ENCODE measurements at regions not wholly inside any gene's neighbourhood (a gene's known extent, or its start where the extent isn't known, plus 50 kb on each side); places are given as distances from the start of the nearest gene placed in this dataset.

DNA sequence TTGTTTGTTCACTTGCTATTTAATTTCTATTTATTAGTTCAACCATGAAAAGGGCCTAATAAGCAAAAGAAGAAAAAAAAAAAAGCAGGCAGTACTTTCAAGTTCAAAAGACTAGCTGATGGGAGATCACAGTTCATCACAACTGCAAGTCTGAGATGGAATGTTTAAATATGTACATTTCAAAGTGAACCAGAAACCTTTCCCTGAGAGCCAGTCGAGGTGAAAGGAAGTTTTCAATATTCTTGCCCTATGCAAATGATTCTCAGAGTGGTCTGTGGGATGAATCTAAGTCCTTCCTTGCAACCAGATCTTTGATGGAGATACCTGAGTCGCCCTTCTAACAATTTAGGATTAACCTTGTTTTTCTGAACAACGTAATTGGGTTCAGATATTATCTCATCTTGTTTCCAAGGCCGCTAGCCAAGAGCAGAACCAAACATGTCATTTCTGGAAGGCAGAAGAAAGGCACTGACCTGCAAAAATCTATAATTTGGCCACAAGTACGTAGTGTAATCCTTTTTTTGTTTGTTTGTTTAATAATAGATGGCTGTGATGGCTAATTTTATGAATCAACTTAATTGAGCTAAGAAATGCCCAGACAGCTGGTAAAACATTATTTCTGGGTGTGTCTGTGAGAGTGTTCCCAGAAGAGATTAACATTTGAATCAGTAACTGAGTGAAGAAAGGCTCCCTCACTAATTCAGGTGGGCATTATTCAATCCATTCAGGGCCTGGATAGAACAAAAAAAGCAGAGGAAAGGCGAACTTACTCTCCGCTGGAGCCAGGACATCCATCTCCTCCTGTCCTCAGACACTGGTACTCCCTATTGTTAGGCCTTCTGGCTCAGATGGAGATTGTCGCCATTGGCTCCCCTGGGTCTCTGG lies 171.1 kb upstream of the TMPO start:
- no peak for DNase-seq (ENCODE audit: low read depth in 2 of 2)

- no peak for DNase-seq (ENCODE audit: low read depth in 2 of 2)
Observed at GRCh38 chr12:98345308-98345876, 170.0 kb upstream of the TMPO start.

GRCh38 chr12:98351089-98351488 lies 164.3 kb upstream of the TMPO start:
- DNase-seq (ENCODE audit: low read depth in 2 of 2) = no peak

DNA sequence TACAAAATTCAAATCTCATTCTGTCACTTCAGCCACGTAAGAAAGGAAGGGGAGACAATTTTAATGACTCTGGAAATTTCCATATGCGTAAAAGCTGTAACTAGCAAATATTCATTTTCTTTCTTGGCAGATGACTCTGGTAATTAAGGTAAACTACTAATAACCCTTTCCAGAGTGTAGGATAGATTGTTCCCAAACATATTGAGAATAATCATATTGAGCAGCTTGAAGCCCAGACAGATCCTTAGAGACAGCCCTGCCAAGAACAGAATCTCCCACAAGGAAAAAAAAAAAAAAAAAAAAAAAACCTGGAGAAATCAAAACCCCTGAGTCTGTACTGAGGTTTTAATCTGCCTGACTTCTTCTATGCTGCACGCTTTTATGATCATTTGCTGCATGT lies 163.6 kb upstream of the TMPO start:
- DNase-seq (ENCODE audit: low read depth in 2 of 2) = no peak

DNA sequence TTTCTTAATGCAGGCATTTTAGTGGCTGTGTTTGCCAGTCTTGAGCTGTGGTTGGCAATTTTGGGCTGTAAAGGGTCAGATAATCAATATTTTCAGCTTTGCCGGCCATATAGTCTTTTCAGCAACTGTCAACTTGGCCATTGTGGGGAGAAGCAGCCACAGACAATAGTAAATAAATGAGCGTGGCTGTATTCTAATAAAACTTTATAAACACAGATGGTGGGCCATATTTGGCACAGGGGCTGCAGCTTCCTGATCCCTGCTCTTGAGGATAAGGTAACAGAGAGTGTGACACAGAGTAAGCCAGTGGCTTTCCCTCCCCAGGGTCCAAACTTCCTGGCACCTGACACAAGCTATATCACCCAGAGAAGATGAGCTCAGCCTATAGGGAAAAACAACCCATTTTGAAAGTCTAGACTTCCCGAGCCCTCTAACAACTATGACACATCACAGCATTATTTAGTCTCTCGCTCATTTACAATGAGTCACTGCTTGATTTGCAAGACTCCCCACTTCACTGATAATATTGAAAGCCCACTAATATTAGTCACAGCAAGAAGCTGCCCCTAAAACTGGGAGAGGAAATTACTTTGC lies 163.1 kb upstream of the TMPO start:
- DNase-seq (ENCODE audit: low read depth in 2 of 2) = peak; percentile 36 to 76

DNA sequence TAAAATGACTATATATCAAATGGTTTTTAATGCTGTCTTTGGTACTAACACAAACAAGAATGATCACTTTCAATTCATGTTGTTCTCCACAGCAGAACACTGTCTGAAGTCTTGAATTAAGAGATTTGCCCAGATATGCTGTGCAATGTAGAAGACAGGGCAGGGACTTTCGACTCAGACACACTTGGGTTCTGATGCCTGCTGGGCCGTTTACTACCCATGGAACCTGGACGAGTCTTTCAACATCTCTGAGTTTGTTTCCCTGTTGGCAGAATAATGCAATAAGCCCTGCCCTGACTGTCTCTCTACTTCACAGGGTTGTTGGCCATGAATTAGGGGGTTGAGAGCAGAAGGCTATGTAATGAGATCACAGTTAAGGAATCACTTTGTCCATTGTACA lies 162.6 kb upstream of the TMPO start:
- DNase-seq (ENCODE audit: low read depth in 2 of 2) = peak in 1 of 2 donors; percentile 3

DNA sequence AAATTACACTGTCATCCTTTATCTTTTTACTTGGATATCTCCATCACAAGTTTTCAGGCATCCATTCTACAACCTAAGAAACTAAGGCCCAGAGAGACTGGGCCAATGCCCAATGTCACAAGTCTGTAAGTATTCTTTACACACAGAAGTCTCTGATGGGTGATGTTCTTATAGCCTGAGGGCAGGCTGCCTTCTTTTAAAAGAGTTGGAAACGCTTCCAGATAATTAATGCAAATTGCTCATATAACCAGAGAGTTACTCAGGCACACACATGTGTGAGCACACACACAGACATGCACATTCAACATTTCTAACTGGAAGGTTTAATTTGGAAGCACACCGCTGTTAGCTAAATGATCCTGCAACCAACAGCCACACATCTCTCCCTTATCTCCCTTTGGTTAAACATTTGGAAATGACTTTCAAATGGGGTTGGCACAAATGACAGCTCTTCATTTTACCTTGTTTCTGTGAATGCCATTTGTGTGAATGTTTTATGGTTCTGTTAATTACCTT lies 160.8 kb upstream of the TMPO start:
- DNase-seq (ENCODE audit: low read depth in 2 of 2) = no peak

DNA sequence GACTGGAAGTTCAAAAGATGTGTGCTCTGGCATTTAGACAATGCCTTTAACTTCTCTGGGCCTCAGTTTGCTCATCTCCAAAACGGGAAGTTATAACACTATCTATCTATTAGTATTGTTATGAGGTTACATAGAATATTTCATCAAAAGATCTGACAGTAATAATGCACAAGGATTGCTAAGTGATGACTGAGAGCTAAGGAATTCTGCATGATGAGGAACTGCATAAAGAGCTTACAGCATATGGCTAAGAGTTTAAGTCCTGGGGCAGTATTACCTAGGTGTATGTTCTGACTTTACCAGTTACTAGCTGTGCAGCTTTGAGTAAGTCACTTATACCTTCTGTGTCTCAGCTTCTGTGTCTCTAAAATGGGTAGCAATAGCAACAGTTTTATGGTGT lies 160.1 kb upstream of the TMPO start:
- no peak for DNase-seq (ENCODE audit: low read depth in 2 of 2)

DNA sequence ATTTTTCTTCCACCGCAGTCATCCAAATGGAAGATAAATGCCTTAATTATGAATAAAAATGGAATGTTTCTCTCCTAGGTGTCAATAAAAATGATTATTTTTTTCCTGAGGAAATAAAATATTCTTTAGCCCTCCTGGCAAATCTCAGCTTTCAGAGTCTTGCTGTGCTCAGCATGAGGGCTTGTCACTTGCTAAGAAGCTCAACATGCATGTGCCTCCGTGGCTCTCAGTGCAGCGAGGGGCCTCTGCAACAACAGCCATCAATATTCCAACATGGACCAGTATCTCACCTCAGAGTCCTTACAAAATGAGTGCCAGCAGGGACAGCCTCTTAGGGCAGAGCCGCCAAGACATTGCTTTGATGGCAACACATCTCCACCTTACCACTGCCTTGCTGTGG lies 159.5 kb upstream of the TMPO start:
- no peak for DNase-seq (ENCODE audit: low read depth in 2 of 2)

DNA sequence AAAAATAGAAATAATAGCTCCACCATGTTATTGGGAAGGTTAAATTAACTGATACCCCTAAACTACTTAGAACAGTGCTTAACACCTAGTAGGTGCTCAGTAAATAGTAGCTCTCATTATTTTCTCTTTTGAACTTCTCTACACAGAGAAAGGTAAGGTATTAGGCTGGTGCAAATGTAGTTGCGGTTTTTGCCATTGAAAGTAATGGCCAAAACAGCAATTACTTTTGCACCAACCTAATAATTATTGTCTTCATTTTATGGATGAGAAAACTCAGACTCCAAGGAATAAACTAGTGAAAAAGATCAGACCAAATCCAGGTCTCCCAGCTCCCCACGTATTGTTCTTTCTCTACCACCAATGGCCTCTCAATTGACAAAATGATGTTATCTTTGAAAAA lies 157.2 kb upstream of the TMPO start:
- no peak for DNase-seq (ENCODE audit: low read depth in 2 of 2)

DNA sequence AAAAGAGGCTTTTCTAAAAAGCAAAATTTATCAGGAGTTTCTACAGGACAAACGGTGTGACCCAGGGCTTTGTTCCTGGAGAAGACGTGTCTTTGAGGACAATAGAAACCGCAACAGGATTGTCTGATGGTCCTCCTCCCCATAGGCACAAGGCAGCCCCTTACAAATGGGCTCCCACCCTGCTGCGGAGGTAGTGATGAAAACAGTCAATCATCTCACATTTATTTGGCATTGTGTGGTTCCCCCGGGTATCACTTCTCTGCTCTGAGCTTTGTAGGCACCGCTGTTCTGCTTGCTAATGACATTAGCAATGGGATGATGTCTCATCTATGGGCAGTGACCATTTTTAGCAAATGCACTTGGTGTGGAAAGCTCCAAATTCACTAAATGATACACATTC lies 155.5 kb upstream of the TMPO start:
- DNase-seq (ENCODE audit: low read depth in 2 of 2) = no peak

GRCh38 chr12:98360401-98360800 lies 155.0 kb upstream of the TMPO start:
- DNase-seq (ENCODE audit: low read depth in 2 of 2) = no peak

DNA sequence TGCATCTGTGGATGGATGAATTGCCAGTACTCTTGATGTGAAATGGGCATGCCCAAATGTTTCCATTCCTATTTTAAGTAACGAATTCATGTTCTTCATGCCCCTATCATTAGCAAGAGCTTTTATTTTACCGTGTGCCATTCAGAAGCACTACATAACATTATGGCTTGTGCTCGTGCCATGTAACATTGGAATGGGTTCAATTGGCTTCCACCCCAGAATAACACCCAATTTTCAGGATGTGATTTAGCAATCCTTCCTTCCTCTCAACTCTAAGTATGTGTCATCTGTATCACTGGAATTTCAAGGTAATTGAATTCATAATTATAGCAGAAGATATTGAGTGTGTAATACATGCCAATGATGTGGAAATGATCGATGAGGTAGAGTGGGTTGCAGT lies 145.8 kb upstream of the TMPO start:
- peak; percentile 17 to 92 for DNase-seq (ENCODE audit: low read depth in 2 of 2)

DNA sequence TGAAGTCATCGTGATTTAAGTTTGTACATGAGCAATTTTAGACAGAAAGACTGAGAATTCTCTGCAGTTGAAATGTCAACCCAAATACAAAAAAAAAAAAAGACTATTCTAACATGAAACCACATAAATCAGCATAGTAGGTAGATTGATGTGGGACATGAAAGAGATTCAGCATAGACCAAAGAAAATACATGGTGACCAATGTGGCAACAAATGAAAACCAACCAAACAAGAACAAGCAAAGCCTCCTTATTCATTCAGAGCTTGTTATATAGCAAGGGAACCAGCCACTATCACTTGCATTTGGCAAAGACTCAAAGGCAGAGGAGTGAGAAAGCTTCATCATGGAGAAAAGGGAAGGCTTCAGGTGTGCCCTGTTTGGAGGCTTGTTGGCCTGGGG lies 144.4 kb upstream of the TMPO start:
- DNase-seq (ENCODE audit: low read depth in 2 of 2) = no peak

DNA sequence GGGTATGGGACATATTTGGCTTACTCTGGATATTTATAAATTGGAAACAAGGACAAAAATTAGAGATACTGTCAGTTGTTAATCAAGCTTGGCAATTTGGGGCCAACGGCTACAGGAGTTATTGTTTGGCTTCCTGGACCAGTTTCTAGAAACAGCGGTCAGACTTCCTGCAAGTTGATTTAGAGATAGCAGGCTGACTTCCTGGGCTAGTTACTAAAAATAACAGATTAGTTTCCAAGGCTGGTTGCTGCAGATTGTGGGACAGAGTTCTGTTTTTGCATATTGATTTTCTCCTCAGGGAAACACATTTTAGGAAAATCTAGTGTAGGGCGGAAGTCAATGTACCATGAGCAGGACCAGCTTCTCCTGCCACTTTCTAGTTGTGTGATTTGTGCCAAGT lies 144.0 kb upstream of the TMPO start:
- DNase-seq (ENCODE audit: low read depth in 2 of 2) = peak; percentile 13 to 35

DNA sequence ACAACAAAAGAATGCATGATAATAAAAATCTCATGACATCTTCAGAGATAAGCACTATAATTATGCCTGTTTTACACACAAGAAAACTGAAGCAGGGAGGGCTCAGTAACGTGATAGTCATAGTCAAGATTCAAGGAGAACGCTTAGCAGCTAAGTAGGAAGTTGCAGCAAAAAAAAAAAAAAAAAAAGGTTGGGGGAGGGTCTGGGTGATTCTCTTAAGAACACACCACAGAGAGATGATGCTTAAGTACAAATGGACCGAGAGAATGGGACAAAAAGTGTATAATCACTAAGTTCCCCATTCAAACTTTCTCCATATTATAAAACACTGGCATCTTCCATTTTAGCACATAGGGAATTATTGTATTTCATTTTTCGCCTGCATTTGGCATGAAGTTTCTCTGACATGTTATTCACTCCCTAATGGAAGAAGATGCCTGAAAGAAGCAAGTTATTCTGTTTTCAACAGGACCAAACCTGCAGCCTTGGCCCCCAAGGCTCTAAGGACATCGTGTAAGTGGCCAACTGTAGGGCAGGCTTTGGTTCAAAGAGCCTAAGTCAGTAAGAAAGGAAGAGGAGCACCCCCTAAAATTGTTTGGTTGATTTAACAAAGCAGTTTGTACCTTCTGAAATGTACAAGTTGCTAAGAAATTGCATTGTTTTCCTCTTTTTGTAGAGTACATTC lies 142.9 kb upstream of the TMPO start:
- DNase-seq (ENCODE audit: low read depth in 2 of 2) = no peak

DNA sequence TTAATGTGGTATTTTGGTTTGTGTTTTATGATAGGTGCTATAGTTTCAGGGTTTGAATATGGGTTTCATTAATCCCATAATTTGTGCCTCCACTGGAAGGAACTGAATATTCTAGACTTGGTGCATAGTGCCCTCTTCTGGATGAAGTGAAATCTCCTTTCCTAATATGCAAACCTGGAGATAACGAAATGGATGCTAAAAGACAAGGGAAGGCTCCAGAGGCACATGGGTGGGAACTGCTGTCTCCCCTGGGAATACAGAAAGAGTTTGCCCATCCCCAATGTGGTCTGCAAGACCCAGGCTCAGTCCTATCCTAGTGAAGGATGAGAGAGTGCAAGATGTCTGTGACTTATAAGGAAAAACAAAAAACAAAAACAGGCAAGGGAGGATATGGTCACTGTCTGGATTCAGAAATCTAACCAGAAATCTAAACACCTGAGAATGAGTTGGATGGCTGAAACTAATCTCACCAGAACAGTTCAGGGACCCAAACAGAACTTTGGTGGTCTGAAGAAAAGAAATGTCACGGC lies 142.3 kb upstream of the TMPO start:
- peak; percentile 60 to 73 for DNase-seq (ENCODE audit: low read depth in 2 of 2)

DNA sequence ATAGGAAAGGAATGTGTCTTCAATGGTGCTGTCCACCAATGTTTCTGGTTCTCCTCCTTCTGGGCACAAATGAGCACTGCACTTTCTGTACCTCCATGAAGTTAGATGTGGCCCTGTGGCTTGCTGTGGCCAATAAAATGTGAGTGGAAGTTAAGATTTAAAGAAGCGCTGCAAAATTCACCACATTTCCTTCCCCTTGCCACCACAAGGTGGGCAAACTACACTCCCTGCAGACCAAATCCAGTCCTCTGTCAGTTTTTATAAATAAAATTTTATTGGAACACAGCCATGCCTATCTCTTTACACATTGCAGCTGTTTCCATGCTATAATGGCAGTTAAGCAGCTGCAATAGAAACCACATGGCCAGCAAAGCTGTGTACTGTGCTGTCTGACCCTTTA lies 141.4 kb upstream of the TMPO start:
- DNase-seq (ENCODE audit: low read depth in 2 of 2) = peak; percentile 14 to 22

DNA sequence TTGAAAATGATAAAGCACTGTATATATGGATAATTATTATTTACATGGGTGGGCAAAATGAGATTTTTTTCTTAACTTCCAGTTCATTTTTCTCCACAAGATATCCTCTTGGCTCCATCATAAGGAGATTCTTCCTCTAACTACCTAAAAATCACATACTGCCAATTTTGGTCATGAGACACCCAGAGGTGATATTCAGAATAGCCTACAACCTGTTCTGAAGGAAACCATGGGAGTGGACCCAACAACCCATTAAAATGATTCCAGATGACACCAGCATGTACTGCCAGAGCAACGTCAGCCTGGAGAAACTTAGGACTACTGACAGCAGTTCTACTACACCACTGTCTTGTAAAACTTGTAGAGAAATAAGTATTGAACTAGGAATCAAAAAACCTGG lies 136.3 kb upstream of the TMPO start:
- no peak for DNase-seq (ENCODE audit: low read depth in 2 of 2)

DNA sequence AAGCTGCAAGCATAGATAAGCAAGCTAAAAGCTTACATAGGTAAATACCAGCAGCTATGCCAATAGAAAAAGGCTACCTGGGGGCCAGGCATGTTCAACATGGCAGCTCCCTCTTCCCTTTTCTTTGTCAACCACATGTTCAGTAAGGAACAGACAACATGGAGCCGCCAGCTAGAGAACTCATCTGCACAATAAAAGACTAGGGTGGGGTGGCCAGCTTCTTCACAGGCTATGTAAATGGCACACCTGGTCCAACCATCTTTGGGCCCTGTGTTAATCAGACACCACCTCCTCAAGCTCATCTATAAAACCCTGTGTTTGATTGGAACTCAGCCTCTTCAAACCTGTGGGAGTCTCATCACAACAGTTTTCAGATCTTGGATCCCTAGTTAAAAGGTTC lies 129.7 kb upstream of the TMPO start:
- no peak for DNase-seq (ENCODE audit: low read depth in 2 of 2)

- DNase-seq (ENCODE audit: low read depth in 2 of 2) = no peak
Observed at GRCh38 chr12:98387444-98387843, 127.9 kb upstream of the TMPO start.

DNA sequence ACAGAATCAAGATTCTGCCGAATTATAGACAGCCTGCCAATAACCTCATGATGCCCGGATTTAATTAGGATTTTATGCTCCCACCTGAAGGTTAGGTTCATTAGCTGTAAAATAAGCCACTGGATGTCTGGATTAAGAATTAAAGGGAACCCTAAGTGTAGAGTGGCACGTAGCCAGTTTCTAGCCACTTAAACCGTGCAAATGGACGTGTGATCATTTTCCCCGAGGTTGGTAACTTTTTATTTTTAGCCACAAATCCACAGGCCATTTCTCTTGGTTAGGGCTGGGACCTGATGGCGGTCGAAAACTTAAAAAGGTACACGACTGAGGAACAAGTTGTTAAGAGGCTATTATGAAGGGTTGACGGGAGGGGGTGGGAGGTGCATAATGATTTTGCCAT lies 127.3 kb upstream of the TMPO start:
- DNase-seq (ENCODE audit: low read depth in 2 of 2) = no peak

All from lung microvascular endothelial cell (primary cell).